ENCODE measurements at regions not wholly inside any gene's neighbourhood (a gene's known extent, or its start where the extent isn't known, plus 50 kb on each side); places are given as distances from the start of the nearest gene placed in this dataset.

- Histone ChIP-seq H3K4me1 (peaks cover 3 to 10% of the 10 kb centered on the region in 2 donors), H3K27ac (no peak overlapping the region), H3K36me3 (no peaks in the 10 kb centered on the region), H3K4me3 (no peak overlapping the region), H3K9me3 (no peaks in the 10 kb centered on the region), H3K27me3 (no peaks in the 10 kb centered on the region)
- TF ChIP-seq CTCF (IDR thresholded peaks at IDR 0.05) = no peak
- DNase-seq = no peak
- intact Hi-C loops (cut with DNase I) = no loop called here
- no peak for ATAC-seq
Measured at GRCh38 chr2:19300961-19301360, 57.5 kb downstream of the OSR1 start.

- peak overlapping the region in 1 of 2 donors; percentile 43 for H3K27ac ChIP-seq
- H3K9me3 ChIP-seq = no peaks in the 10 kb centered on the region
- no peak for TF ChIP-seq CTCF (IDR thresholded peaks at IDR 0.05)
- DNase-seq (no peak), ATAC-seq (peak; percentile 62)
- intact Hi-C loops (cut with DNase I) = no loop called here
- H3K36me3 ChIP-seq = no peaks in the 10 kb centered on the region
- H3K4me1 ChIP-seq = peaks cover 3 to 10% of the 10 kb centered on the region in 2 donors
- no peaks in the 10 kb centered on the region for H3K27me3 ChIP-seq
- H3K4me3 ChIP-seq = no peak overlapping the region
Measured at GRCh38 chr2:19299522-19299921, 58.9 kb downstream of the OSR1 start.

- intact Hi-C loops (cut with DNase I) = no loop called here
- peak overlapping the region in 1 of 2 donors; percentile 43 for H3K27ac ChIP-seq
- no peaks in the 10 kb centered on the region for H3K27me3 ChIP-seq
- H3K9me3 ChIP-seq = no peaks in the 10 kb centered on the region
- DNase-seq (peak in 1 of 4 donors; percentile 39), ATAC-seq (peak; percentile 92)
- no peak overlapping the region for H3K4me3 ChIP-seq
- H3K36me3 ChIP-seq = no peaks in the 10 kb centered on the region
- peaks cover 3 to 10% of the 10 kb centered on the region in 2 donors for H3K4me1 ChIP-seq
- no peak for TF ChIP-seq CTCF (IDR thresholded peaks at IDR 0.05)
Measured at GRCh38 chr2:19299032-19299431, 59.4 kb downstream of the OSR1 start.

GRCh38 chr2:19297716-19298115 is 60.7 kb downstream of the OSR1 start:
- Histone ChIP-seq H3K36me3 (no peaks in the 10 kb centered on the region), H3K27ac (no peak overlapping the region), H3K4me3 (no peak overlapping the region), H3K27me3 (no peaks in the 10 kb centered on the region), H3K4me1 (peaks cover 3 to 10% of the 10 kb centered on the region in 2 donors), H3K9me3 (no peaks in the 10 kb centered on the region)
- intact Hi-C loops (cut with DNase I) = no loop called here
- no peak for TF ChIP-seq CTCF (IDR thresholded peaks at IDR 0.05)
- no peak for ATAC-seq
- no peak for DNase-seq

GRCh38 chr2:19295998-19296502 is 62.4 kb downstream of the OSR1 start:
- Histone ChIP-seq H3K4me3 (no peak overlapping the region), H3K36me3 (no peaks in the 10 kb centered on the region), H3K4me1 (peaks cover 3 to 10% of the 10 kb centered on the region in 2 donors), H3K9me3 (no peaks in the 10 kb centered on the region), H3K27me3 (no peaks in the 10 kb centered on the region), H3K27ac (no peak overlapping the region)
- ATAC-seq (no peak), DNase-seq (no peak)
- intact Hi-C loops (cut with DNase I) = no loop called here
- TF ChIP-seq CTCF (IDR thresholded peaks at IDR 0.05) = no peak
